ENCODE measurements at regions not wholly inside any gene's neighbourhood (a gene's known extent, or its start where the extent isn't known, plus 50 kb on each side); places are given as distances from the start of the nearest gene placed in this dataset.
"Not testable (repeated sequence)": the region's sequence is repeated elsewhere in the genome, so short reads cannot be mapped to it uniquely, and the experiment has no call there.

DNA sequence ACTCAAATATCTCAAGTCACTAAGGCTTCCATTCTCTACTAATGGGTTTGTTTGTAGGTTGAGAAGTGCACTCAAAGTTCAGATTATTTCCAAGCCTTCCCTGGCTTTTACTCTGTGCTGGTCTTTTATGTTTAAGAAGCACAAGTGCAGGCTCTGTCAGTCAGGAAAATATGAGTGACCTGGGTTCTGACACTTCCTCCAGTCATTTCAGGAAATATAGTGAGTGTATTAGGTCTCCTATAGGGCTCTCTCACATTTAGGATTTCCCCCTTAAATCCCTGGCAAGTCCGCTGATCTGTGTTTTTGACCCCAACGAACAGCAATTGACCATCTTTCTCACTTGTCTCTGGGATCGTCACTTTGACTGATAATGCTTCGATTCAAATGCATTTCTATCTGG lies 210.2 kb downstream of the ARPP21 start:
- no peak for DNase-seq

DNA sequence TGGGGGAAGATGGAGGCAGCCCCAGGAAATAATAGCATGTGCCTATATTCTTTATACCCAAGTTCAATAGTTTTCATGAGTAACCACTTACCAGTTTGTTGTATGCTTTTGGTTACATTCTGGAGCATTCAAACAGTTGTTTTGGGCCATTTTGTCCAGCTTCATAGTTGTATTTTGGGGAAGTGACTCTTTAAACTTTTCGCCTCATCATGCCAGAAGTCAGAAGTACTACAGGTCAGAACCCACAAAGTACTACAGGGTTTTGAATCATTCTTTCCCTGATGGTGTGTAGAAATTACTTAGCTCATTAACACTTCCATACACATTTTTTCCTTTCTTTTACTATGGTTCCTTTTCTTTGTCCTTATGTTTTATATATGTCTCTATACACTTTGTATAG lies 210.6 kb downstream of the ARPP21 start:
- DNase-seq: no peak

DNA sequence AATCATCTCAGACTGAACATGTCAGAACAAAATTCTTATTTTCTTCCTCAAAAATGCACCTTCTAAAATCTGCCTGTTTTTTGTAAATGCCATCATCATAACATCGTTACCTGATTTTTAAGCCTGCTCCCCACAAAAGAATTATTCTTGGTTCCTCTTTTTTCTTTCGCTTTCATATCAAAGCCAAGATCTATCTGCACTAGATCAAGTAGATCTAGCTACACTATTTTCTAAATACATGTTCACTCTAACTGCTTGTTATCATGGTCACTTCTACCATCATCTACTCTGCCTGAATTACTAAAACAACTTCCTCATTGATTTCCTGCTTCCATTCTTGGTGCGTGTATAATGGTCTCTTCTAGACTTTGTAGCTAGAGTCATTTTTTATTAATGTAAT lies 217.7 kb downstream of the ARPP21 start:
- DNase-seq: no peak

DNA sequence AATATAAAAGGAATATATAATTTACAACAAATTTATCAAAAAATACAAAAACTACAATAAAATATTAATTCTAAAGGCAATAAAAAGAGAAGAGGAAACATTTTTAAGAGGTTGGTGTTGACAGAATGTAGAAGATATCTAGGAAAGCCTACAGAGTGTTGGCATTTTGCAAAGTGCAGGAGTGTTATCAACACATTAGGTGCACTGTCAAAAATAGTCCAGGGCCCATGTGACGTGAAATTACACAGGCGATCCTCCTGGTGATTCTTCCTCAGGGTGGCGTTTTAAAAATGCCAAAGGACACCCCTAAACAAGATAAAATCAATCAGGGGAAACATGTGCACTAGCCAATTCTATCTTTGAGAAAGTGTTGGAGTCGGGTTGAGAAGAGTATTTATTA lies 222.7 kb downstream of the ARPP21 start:
- no peak for DNase-seq

DNA sequence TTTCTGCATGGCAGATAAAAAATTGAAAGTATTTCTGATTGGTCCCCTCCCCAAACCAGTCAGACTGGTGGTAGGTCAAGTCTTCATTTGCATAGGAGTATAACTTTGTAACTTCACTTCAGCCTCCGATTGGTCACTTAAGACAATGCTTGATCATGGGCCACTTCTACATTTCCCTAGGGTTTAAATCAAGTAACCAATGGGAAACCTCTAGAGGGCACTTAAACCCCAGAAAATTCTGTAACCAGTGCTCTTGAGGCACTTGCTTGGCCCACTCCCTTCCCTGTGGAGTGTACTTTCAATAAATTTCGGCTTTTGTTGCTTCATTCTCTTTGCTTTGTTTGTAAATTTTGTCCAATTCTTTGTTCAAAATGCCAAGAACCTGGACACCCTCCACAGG lies 225.5 kb downstream of the ARPP21 start:
- no peak for DNase-seq

DNA sequence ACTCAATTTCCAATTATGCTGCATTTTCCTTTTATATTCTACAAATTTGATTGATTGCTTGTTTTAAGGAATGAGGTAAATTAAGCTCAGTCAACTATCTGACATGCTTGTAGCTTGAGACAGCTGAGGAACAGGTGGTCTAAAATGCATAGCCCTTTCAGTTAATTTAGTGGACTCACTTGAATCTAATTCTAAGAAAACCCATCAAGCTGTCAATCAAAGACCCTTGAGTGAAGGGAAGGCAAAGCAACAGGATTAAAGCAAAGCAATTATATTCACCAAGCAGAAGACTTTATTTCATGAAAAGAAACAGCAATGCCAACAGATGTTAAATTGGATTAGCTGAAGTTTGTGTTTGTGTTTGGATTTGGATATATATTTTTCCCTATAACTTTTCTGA lies 228.5 kb downstream of the ARPP21 start:
- no peak for DNase-seq

DNA sequence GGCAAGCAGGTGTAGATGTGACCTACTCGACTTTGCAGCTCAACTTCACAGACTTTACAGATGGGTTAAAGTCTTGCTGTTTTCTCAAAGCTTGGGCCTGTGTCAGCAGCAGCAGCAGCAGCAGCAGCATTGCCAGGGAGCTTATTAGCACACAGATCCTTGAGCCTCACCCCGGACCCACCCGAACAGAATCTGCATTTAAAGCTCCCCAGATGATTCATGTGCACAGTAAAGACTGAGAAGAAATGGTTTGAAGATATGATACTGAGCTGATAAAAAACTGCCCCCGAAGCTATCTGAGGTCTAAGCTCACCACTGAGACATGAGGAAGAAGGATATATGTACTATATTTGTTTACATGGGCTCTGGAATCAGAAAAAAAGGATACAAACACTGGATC lies 231.7 kb downstream of the ARPP21 start:
- DNase-seq: no peak

DNA sequence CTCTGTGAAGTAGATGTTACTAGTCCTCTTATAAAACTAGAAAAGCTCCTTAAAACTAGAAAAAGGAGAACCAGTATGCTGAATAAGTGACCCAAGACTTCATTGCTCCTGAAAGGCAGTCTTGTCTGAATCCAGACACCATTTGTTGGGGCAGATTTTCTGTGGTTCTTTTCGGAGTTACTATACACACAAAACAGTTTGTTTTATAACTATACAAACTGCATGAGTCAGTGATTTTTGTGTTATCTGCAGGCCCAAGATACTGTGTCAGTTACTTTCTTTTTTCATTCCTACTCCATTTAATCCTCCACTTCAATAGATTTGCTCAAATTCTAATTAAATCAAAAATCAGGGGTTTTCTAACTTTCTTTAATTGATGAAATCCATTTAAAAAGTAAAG lies 244.6 kb downstream of the ARPP21 start:
- DNase-seq: no peak

DNA sequence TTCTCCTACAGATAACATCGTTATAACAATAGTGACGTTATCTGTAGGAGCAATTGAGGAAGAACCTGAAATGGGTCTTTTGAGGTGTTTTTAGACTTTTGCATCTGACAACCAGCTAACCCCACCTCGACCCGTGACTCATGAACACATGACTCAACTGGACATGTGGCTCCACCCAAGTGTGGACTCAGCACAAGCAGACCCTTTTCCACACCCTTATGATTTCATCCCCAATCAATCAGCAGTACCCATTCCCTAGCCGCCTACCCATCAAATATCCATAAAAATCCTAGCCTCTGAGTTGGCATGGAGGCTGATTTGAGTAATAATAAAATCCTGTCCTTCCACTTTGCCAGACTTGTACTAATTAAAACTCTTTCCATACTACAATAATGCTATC lies 255.4 kb downstream of the ARPP21 start:
- DNase-seq: no peak

DNA sequence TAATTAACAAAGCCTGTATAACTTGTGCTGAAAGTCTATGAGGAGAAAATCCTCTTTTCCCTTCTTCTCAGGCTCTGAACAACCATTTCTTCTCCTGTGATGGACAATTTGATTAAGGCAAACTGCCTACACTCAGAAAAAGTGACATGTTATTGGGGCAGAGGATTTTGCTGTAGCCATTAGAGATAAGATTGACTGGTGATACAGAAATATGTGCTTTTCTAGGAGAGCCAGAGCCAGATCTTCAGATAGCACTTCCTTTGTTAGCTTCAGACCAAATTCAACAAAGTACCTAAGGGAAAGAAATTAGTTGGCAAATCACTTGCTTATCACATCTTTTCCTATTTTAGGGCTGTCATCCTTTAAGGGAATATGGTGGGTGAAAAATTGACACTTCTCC lies 259.9 kb downstream of the ARPP21 start:
- DNase-seq: no peak

DNA sequence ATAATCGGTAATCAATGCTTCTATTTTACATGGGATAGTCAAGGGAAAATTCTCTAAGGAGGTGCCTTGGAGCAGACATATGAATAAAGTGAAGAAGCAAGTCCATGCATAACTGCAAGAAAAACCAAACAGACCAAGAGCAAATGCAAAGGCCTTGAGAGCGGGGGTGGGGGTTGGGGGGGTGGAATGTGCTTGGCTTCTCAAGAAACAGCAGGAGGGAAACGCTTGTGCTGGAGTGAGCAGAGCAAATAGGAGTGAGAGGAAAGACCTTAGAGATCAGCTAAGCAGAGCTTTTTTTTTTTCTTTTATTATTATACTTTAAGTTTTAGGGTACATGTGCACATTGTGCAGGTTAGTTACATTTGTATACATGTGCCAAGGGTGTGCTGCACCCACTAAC lies 260.8 kb downstream of the ARPP21 start:
- no peak for DNase-seq

DNA sequence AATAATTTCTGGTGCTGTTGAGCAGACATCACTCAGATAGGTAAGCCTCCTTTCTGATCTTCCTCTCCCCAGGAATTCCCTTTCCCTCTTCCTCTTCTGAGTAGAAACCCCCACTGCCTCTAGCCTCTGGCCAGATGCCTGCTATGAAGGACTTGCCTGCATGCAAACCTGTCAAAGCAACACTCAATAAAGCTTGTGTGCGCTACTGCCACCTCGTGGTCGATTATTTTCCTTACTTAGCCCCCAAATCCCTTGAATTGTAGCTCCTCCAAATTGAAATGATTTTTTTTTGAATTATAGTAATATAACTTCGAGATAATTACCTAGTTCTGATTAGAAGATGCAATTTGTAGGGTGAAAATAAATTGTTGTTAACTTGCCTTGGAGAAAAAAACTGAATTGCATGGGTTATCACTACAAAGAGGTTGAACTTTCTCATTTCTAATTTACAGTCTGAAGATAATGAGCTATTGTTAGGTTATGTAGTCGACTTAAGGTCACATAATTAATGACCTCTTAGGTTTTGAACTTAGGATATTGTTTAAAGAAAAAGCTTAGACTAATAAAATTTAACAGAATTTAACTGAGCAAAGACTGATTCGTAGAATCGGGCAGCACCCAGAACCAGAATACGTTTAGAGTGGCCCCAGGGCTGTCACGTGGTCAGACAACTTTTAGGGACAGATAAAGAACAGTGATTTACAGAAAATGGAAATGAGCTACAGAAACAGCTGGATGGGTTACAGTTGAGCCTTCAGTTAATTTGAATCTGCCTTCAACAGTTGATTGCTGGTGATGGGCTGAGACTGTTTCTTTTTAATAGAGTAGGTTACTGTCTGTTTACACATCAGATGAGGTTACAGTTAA lies 269.3 kb downstream of the ARPP21 start:
- DNase-seq: peak; percentile 30

DNA sequence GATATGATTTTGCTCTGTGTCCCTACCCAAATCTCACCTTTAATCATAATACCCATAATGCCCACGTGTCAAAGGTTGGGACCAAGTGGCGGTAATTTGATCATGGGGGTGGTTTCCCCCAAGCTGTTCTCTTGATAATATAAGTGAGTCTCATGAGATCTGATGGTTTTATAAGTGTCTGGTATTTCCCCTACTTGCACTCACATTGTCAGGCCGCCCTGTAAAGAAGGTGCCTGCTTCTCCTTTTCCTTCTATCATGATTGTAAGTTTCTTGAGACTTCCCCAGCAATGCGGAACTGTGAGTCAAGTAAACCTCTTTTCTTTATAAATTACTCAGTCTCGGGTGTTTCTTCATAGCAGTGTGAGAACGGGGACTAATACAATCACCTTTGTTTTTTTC lies 279.8 kb downstream of the ARPP21 start:
- no peak for DNase-seq

DNA sequence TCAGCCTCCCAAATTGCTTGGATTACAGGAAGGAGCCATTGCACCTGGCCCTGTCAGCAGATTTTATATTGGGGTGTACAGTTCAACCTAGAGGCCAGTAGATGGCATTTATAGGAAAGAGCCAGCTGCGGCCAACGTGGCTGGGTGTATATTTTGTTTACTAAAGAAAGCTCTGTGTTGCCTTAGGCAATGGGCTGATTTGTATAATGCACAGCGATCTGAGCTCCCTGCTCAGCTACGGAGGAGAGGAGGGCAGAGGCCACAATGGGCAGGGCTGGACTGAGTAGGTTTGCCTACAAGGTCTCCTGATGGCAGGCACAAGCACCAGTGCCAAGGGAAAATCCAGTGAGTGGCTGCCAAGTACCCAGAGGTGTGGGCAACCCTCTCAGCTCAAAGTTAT lies 282.4 kb downstream of the ARPP21 start:
- DNase-seq: no peak

DNA sequence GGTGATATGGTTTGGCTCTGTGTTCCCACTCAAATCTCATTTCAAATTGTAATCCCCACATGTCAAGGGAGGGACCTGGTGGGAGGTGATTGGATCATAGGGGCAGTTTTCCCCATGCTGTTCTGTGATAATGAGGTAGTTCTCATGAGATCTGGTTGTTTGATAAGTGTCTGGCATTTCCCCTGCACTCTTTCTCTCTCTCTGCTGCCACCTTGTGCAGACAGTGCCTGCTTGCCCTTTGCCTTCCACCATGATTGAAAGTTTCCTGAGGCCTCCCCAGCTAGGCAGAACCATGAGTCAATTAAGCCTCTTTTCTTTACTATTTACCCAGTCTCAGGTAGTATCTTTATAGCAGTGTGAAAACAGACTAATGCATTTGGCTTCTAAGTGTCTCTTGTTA lies 284.7 kb downstream of the ARPP21 start:
- DNase-seq: not testable (repeated sequence)

DNA sequence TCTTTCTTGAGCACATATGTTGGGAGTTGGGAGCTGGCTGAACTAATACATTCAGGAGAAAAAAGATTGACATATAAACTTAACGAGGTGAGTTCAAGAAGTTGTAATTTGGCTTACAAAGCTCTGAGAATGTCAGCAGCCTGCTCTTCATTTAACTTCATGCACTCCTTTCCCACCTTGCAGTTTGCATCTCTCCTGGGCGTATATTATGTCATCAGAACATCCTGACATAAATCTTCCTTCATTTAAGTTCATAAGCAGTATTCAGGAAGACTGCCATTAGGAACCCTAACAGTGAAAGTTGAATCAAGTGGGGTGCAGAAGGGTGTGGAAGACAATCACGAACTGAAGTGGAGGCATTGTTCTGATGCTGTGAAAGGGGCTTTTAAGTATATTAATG lies 288.1 kb downstream of the ARPP21 start:
- no peak for DNase-seq

DNA sequence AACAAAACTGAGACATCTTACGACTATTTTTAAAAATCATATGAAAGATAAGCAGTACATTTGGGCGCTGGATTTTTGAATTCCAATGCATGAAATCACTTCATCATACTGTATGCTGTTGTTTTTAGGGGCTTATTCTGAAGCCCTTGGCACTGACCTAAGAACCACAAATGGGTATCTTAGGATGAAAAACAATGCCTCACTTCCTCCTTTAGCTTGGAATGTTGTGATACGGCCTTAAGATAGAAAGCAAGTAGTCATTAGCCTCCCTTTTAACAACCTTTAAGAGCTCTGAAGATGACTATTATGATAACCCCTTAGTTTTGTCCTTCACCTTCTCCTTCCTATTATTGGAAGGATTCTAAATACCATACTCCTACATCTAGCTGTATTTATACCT lies 289.8 kb downstream of the ARPP21 start:
- DNase-seq: no peak

DNA sequence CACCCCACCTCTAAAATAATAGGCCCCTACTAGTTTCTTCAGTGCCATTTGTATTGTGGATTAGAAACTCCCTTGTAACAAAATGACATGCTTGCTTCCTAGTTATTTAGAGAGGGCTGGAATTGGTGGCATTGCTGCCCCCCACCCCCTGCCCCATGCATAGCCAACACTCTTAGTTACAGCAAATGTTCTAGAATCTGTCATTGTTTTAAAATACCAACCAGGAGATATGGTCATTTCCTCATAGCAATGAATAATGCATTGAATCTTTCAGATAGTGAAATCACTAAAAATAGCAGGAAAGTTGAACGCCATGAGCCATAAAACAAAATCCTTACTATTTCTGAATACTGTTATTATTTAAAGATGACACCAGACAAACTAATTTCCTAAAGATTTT lies 292.5 kb downstream of the ARPP21 start:
- no peak for DNase-seq

DNA sequence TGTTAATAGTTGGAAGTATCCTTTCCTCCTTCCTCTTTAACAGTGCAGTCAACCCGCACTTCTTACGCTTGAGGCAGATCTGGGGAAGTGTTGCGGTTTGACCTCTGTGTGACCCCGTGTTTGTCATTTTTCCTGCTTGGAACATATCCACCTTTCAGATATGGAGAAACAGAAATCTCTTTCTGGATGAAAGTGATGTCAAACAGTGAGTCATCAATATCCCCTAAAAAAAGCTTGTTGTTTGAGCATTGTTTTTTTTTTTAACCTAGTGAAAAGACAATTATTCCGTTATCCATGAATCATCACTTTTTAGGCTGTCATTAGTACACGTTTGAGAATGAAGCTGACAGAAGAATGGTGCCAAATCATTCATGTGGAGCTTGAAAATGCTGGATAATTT lies 293.7 kb downstream of the ARPP21 start:
- DNase-seq: no peak

DNA sequence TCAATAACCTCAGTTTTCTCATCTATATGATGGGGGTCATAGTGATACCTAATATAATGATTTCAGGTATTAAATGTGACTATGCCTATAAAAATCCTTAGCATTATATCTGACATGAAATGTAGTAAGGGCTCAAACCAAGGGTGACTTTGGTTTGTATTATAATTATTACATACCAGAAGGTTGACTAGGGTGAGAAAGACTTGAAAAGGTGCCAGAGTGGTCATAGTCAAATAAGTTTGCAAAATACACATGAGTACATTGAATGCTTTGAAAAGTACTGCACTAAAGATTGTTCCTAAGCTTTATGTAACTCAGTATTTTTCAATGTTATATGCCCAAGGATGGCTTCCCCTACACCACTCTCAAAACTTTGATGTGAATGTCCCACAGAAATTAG lies 297.2 kb downstream of the ARPP21 start:
- no peak for DNase-seq

DNA sequence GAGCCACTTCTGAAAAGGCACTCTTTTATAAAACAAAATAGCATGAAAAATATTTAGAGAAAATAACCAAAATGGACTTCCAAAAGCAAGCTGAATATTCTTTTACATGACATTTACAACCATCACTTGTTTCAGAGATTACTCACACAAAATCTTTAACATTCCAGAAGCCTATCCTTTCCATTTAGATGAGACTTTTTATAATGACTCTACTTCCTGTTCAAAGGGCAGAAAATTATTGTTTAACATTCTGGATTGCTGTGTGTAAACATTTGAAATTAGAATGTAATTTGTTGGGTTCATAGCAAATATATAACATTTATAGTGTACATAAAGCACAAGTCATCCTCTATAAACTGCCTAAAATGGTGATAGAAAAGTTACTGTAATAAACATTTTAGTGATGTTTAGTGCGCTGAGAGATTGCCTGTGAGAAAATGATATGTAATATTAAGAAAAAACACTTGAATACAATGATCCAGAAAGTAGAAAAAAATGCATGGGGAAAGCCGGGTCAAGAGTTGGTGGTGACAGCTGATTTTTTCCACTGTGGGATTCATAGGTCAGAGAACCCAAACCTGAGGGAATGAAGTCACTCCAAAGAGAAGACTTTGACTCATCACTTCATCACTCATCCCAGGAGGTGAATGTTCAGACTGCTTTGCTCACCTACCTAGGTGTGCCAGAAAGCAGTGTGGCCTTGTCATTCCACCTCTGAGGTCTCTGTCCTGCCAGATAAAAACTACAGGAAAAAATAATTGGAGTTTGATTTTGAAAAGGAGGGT lies 305.8 kb downstream of the ARPP21 start:
- DNase-seq: no peak

DNA sequence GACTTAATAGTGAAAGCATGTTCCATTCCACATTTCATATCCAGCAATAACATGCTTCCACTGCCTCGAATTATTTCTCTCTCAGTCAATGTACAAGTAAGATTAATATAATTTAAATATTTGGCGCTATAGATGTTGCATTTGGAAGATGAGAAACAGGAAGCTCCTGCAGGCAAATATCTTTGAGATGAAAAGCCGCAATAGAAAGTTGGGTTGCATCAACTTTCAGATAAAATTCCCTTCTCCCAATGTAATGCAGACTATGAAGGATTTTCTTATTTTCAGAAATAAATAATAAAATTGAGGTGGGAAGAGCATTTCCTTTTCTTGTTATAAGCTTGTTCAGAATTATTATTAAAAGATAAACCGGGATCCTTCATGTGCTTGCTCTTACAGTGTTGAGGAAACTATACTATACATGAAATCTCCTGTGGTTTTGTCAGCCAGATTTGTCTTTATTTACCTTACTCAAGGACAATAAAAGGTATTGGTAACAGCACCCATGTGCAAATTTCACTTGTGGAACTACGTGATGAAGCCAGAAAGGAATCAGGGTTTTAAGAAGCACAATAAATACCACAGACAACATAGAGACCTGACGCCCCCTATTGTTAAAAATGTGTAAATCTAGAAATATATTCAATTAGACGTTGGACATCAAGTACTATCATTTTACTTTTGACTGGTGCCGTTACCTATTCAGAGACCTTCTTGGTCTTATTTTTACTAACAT lies 307.0 kb downstream of the ARPP21 start:
- DNase-seq: no peak

DNA sequence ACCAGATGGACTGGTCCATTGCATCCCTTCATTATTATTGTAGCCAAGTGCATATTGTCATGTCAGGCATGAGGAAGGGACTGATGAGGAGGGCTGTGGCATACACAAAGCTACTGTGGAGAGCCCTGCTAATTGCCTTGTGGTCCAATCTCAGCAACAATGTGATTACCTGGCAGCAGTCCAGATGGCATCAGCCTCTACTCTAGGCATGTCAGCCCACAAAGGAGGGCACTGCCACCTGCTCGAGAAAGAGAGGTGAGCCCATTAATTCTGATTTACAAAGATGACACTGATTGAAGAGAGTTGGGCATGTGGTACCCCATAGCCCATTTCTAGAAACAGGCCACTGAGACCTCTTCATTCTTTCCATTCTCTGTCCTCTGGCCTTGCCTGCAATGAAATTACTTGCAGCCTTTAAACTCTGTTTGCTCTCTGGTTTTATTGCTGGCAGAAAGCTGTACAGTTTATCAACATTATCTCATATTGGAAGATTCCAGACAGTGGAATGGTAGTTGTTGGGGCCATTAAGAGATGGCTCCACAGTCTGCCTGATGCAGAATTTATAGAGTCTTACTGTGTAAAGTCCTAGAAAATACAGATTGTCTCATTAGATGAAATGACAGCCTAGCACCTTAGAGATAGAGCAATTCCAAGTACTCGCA lies 307.7 kb downstream of the ARPP21 start:
- no peak for DNase-seq

All from stimulated activated CD4-positive, alpha-beta T cell treated with anti-CD3 and anti-CD28 coated beads, Interleukin-12 subunit alpha, Interleukin-12 subunit beta, amount 100 ng/mL, for 4 hours (primary cell).